HG03469 (cell line): ENCODE measurements at regions not wholly inside any gene's neighbourhood (a gene's known extent, or its start where the extent isn't known, plus 50 kb on each side); places are given as distances from the start of the nearest gene placed in this dataset.
"Not testable (repeated sequence)": the region's sequence is repeated elsewhere in the genome, so short reads cannot be mapped to it uniquely, and the experiment has no call there.

Experiments used
- ATAC-seq: cut with Tn5 transposase; IDR thresholded peaks from one replicate; pipeline ENCODE4 v1.9.1; 2021; ENCODE audit warnings: mild to moderate bottlenecking, moderate library complexity, moderate number of reproducible peaks; ENCODE audit not compliant: unreplicated experiment

GRCh38 chr6:85772641-85773040, 130.0 kb upstream of the SYNCRIP start:
- ATAC-seq, result no peak

GRCh38 chr6:85771925-85772430, 129.3 kb upstream of the SYNCRIP start:
- no peak for ATAC-seq

GRCh38 chr6:85771455-85771854, 128.8 kb upstream of the SYNCRIP start:
- ATAC-seq, result no peak

GRCh38 chr6:85764844-85765243, 122.2 kb upstream of the SYNCRIP start:
- ATAC-seq, result no peak

- no peak for ATAC-seq
These were observed 114.3 kb upstream of the SYNCRIP start for GRCh38 chr6:85756982-85757381.

GRCh38 chr6:85754894-85755293, 112.2 kb upstream of the SYNCRIP start:
- no peak for ATAC-seq

GRCh38 chr6:85752602-85753001, 109.9 kb upstream of the SYNCRIP start:
- ATAC-seq, result no peak

- no peak for ATAC-seq
These were observed 108.8 kb upstream of the SYNCRIP start for GRCh38 chr6:85751374-85752055.

GRCh38 chr6:85750146-85750545, 107.5 kb upstream of the SYNCRIP start:
- ATAC-seq, result not testable (repeated sequence)

GRCh38 chr6:85749236-85749635, 106.5 kb upstream of the SYNCRIP start:
- no peak for ATAC-seq

GRCh38 chr6:85747666-85748065, 105.0 kb upstream of the SYNCRIP start:
- no peak for ATAC-seq

GRCh38 chr6:85747093-85747492, 104.4 kb upstream of the SYNCRIP start:
- ATAC-seq, result no peak

- no peak for ATAC-seq
These were observed 101.8 kb upstream of the SYNCRIP start for GRCh38 chr6:85744433-85744970.

- ATAC-seq, result no peak
These were observed 83.5 kb upstream of the SYNCRIP start for GRCh38 chr6:85726206-85726605.

GRCh38 chr6:85715797-85716196, 73.1 kb upstream of the SYNCRIP start:
- no peak for ATAC-seq

GRCh38 chr6:85714893-85715530, 72.3 kb upstream of the SYNCRIP start:
- ATAC-seq, result no peak

- no peak for ATAC-seq
These were observed 69.7 kb upstream of the SYNCRIP start for GRCh38 chr6:85712346-85712745.

- ATAC-seq, result not testable (repeated sequence)
These were observed 64.9 kb upstream of the SYNCRIP start for GRCh38 chr6:85707515-85708145.

- no peak for ATAC-seq
These were observed 63.6 kb upstream of the SYNCRIP start for GRCh38 chr6:85706272-85706671.

- ATAC-seq, result no peak
These were observed 62.5 kb upstream of the SYNCRIP start for GRCh38 chr6:85705220-85705619.

- no peak for ATAC-seq
These were observed 60.7 kb upstream of the SYNCRIP start for GRCh38 chr6:85703406-85703805.
